HEK293T (cell line): ENCODE measurements at regions not wholly inside any gene's neighbourhood (a gene's known extent, or its start where the extent isn't known, plus 50 kb on each side); places are given as distances from the start of the nearest gene placed in this dataset.

Source experiments
- CTCF ChIA-PET: fragments of 350-600 bp; formaldehyde crosslinking; extraction: SDS; loops from one replicate; lab custom pipeline; 2021; ENCODE audit warnings: antibody characterized with exemption, inconsistent platforms; lab: Yijun Ruan, JAX
- POLR2A ChIA-PET: fragments of 350-600 bp; formaldehyde crosslinking; extraction: SDS; loops from one replicate; lab custom pipeline; 2020; ENCODE audit warnings: antibody characterized with exemption, inconsistent platforms; lab: Yijun Ruan, JAX
- DNase-seq: peaks from one replicate; pipeline ENCODE4 v3.0.0; 2012; ENCODE audit warnings: mixed read lengths; ENCODE audit errors: extremely low spot score
- ARNT ChIP-seq: fragments of 450-650 bp; IDR thresholded peaks from 2 replicates; pipeline ENCODE4 v1.6.1; 2017; ENCODE audit warnings: mild to moderate bottlenecking
- BHLHE40 ChIP-seq: fragments of 450-650 bp; IDR thresholded peaks from 2 replicates; pipeline ENCODE4 v1.6.1; 2016; ENCODE audit warnings: mild to moderate bottlenecking, moderate library complexity, borderline replicate concordance
- CTBP1 ChIP-seq: fragments of 450-650 bp; IDR thresholded peaks from 2 replicates; pipeline ENCODE4 v1.6.1; 2016; ENCODE audit warnings: borderline replicate concordance
- ELF4 ChIP-seq: fragments of 450-650 bp; IDR thresholded peaks from 2 replicates; pipeline ENCODE4 v1.6.1; 2017; ENCODE audit warnings: antibody characterized with exemption
- FOXA1 ChIP-seq: fragments of 450-650 bp; IDR thresholded peaks from 2 replicates; pipeline ENCODE4 v1.6.1; 2016; ENCODE audit warnings: mild to moderate bottlenecking
- FOXK2 ChIP-seq: fragments of 450-650 bp; IDR thresholded peaks from 2 replicates; pipeline ENCODE4 v1.6.1; 2016; ENCODE audit warnings: mild to moderate bottlenecking
- FOXM1 ChIP-seq: fragments of 450-650 bp; IDR thresholded peaks from 2 replicates; pipeline ENCODE4 v1.6.1; 2017; ENCODE audit warnings: mild to moderate bottlenecking, borderline replicate concordance
- HDGF ChIP-seq: fragments of 450-650 bp; IDR thresholded peaks from 2 replicates; pipeline ENCODE4 v1.6.1; 2017; ENCODE audit warnings: antibody characterized with exemption, borderline replicate concordance
- L3MBTL2 ChIP-seq: fragments of 450-650 bp; conservative IDR thresholded peaks from 2 replicates; pipeline ENCODE4 v1.6.1; 2016; ENCODE audit warnings: mild to moderate bottlenecking
- LEF1 ChIP-seq: fragments of 450-650 bp; IDR thresholded peaks from 2 replicates; pipeline ENCODE4 v1.6.1; 2017; ENCODE audit warnings: mild to moderate bottlenecking, borderline replicate concordance
- NFRKB ChIP-seq: fragments of 450-650 bp; IDR thresholded peaks from 2 replicates; pipeline ENCODE4 v1.6.1; 2016; ENCODE audit warnings: mild to moderate bottlenecking, moderate library complexity
- SP1 ChIP-seq: fragments of 450-650 bp; IDR thresholded peaks from 2 replicates; pipeline ENCODE4 v1.6.1; 2017
- SUZ12 ChIP-seq: fragments of 450-650 bp; IDR thresholded peaks from 2 replicates; pipeline ENCODE4 v1.6.1; 2016; ENCODE audit warnings: mild to moderate bottlenecking
- TARDBP ChIP-seq: fragments of 450-650 bp; IDR thresholded peaks from 2 replicates; pipeline ENCODE4 v1.6.1; 2016
- ZNF384 ChIP-seq: fragments of 450-650 bp; IDR thresholded peaks from 2 replicates; pipeline ENCODE4 v1.6.1; 2016
- TF ChIP-seq, protein P1 (sequence below): fragments of 450-650 bp; IDR thresholded peaks from 2 replicates; pipeline ENCODE4 v1.6.1; 2016

DNA sequence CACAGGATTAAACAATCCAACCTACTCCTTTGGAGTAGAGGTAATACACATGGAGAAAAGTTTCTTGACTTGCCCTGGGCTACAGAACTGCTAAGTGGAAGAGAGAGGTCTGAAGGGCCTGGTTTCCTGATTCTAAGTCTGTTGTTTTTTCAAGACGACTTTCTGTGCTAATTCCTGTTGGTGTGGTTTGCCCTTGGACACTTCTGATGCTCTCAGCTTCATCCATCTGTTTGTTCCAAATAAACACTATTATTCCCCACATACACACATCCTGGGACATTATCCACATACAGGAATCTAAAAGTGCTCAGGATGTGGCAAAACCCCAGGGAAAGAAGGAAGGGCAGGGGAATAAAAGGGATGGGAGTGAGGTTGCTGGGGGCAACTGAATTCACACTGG lies 393.5 kb upstream of the TBL1XR1 start:
- DNase-seq: no peak
- POLR2A ChIA-PET: no interaction called here
- CTCF ChIA-PET: no interaction called here
- TF ChIP-seq LEF1 (no peak), ZNF384 (no peak), SP1 (no peak), ELF4 (no peak)

DNA sequence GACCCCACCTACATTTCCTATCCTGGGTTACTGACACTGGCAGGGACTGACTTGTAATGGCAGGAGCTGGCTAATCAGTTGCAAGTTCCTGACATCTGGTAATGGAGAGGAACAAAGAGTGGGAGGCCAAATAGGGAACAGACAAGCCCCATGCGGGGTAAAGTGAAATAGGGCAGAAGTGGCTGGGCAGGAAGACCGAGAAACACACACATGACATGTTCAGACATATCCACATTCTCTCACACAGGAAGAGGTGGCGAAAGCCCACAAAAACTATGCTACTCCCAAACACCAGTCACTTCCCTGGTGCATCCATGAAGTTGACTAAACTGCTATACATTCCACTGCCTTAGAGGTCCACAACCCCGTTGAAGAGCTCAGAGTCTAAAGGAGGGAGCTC lies 394.1 kb upstream of the TBL1XR1 start:
- ChIA-PET CTCF (no interaction called here), POLR2A (no interaction called here)
- TF ChIP-seq, protein P1, sequence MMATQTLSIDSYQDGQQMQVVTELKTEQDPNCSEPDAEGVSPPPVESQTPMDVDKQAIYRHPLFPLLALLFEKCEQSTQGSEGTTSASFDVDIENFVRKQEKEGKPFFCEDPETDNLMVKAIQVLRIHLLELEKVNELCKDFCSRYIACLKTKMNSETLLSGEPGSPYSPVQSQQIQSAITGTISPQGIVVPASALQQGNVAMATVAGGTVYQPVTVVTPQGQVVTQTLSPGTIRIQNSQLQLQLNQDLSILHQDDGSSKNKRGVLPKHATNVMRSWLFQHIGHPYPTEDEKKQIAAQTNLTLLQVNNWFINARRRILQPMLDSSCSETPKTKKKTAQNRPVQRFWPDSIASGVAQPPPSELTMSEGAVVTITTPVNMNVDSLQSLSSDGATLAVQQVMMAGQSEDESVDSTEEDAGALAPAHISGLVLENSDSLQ: no peak
- TF ChIP-seq SP1: no peak
- no peak for TF ChIP-seq ELF4
- TF ChIP-seq BHLHE40: no peak
- TF ChIP-seq NFRKB: no peak
- TF ChIP-seq FOXA1: no peak
- no peak for TF ChIP-seq FOXK2
- no peak for TF ChIP-seq ZNF384
- TF ChIP-seq TARDBP: no peak
- TF ChIP-seq ARNT: no peak
- TF ChIP-seq LEF1: no peak
- TF ChIP-seq HDGF: no peak
- no peak for TF ChIP-seq FOXM1
- TF ChIP-seq CTBP1: no peak
- TF ChIP-seq L3MBTL2: no peak
- no peak for TF ChIP-seq SUZ12
- DNase-seq: no peak

DNA sequence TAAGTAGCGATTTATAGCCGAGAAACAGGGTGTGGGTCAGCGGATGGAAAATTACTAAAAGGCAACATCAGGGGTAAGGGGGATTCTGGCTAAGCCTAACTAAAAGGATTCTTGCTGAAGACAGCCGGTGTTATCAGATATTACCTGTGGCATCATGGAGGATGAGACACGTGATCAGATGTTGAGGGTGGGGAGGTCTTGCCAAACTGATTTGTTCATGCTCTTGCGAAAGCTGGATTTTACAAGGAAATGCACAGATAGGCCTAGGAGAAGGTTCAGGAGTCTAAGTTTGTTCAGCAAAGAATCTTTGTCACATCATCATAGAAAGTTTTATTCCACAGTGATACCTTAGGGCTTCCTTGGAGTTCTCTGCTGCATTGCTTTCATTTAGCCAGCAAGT lies 396.8 kb upstream of the TBL1XR1 start:
- no peak for TF ChIP-seq L3MBTL2
- no peak for TF ChIP-seq HDGF
- no peak for TF ChIP-seq FOXK2
- TF ChIP-seq ELF4: no peak
- TF ChIP-seq FOXA1: no peak
- TF ChIP-seq CTBP1: no peak
- CTCF ChIA-PET: no interaction called here
- POLR2A ChIA-PET: no interaction called here
- DNase-seq: no peak

DNA sequence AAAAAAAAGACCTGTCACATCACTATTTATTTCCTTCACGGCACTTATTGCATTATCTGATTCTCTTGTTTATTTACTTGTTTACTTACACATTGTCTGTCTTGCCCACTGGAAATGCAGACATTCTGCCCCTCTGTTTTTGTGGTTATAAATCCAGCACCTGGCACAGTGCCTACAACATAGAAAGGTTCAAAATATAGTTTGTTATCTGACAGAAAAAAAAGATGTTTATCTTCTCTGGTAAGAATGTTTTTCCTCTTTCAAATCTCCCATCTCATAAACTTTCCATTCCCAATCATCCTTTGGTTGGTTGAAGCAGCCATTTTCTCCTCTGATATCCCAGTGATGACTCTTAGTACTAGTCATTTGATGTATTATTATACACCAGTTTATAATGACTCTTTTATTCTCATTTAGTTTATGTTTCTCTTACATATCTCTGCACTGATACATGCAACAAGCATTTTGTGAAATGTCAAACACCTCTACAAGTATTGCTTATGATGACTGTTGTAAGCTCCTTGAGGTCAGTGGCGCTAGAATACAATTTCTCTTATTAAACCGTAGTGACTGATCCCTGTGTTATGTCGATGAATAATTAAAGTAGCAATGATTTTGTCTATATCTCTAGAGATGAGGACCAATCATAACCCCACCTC lies 398.4 kb upstream of the TBL1XR1 start:
- DNase-seq: no peak
- ChIA-PET POLR2A (no interaction called here), CTCF (no interaction called here)
- TF ChIP-seq, protein P1: no peak
- TF ChIP-seq NFRKB (no peak), SUZ12 (no peak), ZNF384 (no peak)

DNA sequence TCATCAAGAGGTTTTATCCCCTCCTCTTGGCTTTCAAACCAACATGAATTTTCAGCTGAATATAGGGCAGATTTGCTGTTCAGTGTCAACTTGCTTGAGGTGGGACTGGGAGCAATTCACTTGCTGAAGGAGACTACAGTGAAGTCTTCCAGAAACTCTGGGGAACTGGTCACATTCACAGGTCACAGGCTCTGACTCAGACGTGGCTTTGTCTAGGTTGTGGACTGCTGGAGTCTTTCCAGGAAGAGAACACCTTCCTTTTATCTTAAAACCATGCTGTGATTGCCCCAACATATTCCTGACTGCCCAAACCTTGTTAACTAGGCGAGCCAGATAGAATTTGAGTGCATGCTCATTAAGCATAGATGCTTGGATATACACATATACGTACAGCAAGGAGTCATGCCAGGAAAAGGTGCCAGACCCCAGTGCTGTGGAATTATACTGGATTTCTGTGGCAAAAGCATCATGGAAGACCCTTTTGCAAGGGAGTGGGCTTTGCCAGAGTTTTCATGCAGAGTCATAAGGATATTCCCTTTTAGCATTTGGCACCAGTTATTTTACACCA lies 399.1 kb upstream of the TBL1XR1 start:
- POLR2A ChIA-PET: no interaction called here
- CTCF ChIA-PET: no interaction called here
- DNase-seq: no peak
- TF ChIP-seq ARNT (no peak), L3MBTL2 (no peak), FOXK2 (no peak), HDGF (no peak), LEF1 (no peak), CTBP1 (no peak), SUZ12 (no peak), NFRKB (no peak), FOXA1 (no peak)

DNA sequence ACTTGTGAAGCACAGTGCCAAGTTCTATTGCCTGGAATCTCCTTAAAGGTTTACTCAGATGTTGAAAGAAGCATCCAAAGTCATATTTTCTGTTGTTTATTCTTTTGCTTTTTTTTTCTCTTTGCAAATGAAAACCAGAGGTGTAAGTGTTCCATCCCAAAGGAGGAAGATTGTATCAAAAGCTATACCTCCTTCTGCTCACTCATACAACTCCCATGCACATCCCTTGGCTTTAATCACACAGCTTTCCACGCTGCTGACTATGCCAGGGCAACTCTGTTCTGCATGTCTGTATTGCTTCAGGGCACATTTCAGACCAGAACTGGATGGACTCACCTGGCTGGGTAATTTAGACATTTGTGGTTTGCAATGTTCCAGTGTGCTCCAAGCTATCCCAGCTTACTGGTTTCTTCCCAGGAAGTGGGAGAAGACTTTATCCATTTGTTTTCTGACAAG lies 399.6 kb upstream of the TBL1XR1 start:
- POLR2A ChIA-PET: no interaction called here
- DNase-seq: no peak
- CTCF ChIA-PET: no interaction called here
- TF ChIP-seq HDGF (no peak), CTBP1 (no peak), SUZ12 (no peak), BHLHE40 (no peak), ARNT (no peak), FOXA1 (no peak), ZNF384 (no peak)
- TF ChIP-seq, protein P1: no peak
